GM19328 (cell line): ENCODE measurements at regions not wholly inside any gene's neighbourhood (a gene's known extent, or its start where the extent isn't known, plus 50 kb on each side); places are given as distances from the start of the nearest gene placed in this dataset.

Experiments
- ATAC-seq: cut with Tn5 transposase; IDR thresholded peaks from one replicate; pipeline ENCODE4 v1.9.1; 2021; ENCODE audit warnings: mild to moderate bottlenecking, moderate library complexity; ENCODE audit not compliant: unreplicated experiment

- ATAC-seq = no peak
Measured at GRCh38 chr5:116856271-116856670, 281.6 kb upstream of the SEMA6A start.

GRCh38 chr5:116853992-116854391 lies 279.4 kb upstream of the SEMA6A start:
- ATAC-seq = no peak

DNA sequence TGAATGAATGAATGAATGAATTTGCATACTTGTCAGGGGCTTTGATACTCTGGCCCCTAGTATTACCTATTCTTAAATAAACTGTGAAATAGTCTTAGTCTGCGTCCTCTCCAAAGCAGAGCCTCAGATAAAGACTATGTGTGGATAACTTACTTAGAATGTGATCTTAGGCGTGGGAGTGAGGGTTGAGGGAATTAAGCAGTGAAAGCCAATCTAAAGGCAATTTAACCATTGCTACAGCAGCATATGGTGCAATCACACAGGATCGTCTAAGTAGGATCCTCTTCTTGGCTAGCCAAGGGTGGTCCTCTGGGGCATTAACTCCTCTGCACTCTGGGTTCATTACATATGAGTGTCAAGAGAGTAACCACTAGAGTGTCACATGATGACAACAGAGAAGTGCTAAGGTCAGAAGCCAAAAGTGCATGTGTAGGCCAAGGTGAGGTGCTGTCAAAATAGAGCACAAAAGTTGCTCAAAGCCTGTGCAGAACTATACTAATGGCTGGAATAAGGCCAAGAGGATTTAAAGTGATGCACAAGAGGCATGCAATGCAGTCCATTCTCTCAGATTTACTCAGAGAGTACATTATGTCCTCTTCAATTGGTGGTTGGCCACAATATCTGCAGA lies 274.4 kb upstream of the SEMA6A start:
- ATAC-seq = no peak

GRCh38 chr5:116847960-116848359 lies 273.3 kb upstream of the SEMA6A start:
- ATAC-seq = no peak

DNA sequence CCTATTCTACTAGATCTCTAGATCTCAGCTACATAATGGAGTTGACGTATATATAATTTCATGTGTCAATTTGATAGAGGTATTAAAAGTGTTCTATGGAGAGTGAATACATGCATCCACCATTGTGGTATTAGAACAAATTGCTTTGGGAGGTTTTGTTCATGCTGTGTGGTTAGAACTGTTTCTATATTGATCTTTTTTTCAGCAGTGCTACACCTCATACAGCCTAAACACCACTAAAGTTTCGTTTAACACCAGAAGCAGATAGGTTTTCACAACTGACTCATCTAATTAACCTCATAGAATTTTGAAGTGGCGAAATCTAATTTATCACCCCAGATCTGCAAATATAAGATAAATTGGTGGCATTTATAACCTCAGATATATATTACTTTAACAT lies 269.4 kb upstream of the SEMA6A start:
- ATAC-seq = no peak

DNA sequence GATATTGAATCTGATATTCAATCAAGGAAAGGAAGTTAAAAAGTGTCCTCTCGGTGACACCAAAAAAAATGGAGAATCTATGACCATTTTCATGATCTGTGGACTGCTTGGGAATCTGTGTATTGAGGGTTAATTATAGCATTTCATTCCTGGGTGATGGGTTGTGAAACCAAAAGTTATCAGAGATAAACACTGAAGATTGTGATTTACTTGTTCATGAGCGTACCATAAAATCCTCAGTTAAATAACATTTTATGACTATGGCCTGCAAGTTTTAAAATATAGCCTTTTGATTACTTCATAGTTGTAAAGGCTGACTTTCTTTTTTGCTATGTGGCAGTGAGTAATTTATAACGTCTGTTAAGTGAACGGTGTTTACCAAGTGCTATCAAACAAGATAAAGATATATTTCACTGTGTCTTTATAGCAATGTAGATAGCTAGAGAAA lies 267.9 kb upstream of the SEMA6A start:
- ATAC-seq = no peak

DNA sequence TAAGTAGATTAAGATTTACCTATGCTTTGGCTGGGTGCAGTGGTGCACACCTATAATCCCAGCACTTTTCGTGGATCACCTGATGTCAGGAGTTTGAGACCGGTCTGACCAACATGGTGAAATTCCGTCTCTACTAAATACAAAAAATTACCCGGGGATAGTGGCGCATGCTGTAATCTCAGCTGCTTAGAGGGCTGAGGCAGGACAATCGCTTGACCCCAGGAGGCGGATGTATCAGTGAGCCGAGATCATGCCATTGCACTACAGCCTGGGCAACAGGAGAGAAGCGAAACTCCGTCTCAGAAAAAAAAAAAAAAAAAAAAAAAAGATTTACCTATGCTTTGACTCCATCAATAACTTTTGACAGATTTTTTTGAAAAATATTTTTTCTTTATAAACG lies 267.1 kb upstream of the SEMA6A start:
- no peak for ATAC-seq

DNA sequence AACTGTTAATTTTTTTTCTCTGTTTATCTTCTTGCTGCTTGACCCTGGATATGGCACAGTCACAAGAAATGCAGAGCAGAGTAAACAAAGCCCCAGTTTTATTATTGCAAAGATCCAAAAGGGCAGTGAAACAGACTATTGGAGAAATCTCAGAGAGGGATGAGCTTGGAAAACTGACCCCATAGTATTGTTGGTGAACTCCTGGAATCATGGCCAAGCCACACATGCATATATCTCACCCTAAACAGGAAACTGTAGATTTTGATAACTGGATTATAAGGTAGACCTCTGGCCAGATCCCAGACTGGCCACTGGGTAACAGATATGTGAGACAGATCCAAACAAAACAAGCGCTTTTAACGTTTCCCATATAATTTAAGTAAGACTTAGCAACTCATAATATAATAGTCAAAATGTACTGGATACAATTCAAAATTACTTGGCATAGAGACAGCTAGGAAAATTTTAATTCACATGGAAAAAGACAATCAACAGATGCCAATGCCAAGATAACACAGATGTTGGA lies 263.5 kb upstream of the SEMA6A start:
- ATAC-seq = no peak

- no peak for ATAC-seq
Measured at GRCh38 chr5:116834796-116835515, 260.3 kb upstream of the SEMA6A start.

- no peak for ATAC-seq
Measured at GRCh38 chr5:116830079-116830478, 255.5 kb upstream of the SEMA6A start.

GRCh38 chr5:116827078-116827477 lies 252.5 kb upstream of the SEMA6A start:
- ATAC-seq = no peak

DNA sequence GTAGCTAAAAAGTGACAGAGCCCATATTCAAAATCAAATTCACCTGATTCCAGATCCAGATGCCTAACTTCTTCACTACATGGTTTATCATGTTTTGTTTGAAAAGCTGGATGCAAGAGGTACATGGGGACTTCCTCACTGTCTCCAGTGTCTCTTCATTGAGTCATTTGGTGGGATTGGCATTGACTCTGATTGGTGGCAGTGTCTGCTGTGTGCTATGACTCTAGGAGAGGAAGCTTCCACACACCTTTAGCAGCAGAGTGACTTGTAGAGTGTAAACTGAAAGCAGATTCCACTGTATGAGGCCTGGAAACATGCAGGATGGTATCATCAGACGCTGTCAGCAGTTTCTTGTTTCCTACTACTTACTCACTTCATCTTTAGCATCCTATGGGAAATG lies 250.9 kb upstream of the SEMA6A start:
- no peak for ATAC-seq

- no peak for ATAC-seq
Measured at GRCh38 chr5:116824751-116825438, 250.3 kb upstream of the SEMA6A start.

DNA sequence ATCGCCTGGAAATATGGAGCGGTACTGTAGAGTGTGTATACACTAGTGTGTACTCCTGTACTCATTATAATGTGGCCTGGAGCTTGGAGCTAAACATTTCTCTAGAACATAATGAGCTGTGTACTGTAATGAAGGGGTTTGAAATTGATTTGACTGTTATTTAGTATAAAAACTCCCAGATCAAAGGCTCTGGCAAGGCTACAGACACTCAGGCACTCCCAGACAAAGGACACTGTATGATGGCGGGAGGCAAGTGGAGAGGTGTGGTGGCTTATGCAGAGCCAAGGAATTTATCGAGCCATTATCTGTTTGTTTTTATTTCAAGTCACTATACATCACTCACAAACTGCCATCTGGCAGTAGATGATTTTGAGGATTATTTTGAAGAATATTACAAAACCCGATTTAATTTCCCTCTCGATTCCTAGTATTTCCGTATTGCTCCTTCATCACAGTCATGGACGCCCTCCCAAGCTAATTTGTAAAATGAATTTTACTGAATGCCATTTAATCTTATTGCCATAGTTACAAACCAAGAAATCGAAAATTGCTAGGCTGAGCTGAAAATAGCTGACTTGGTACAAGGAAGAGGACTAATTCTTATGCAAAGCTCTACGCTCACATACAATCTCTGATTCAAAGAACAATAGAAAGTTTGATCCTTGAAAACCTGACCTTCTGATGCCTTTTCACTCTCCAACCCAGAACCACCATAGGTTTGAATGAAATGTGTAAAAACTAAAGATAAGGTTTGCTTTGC lies 240.2 kb upstream of the SEMA6A start:
- ATAC-seq = no peak

DNA sequence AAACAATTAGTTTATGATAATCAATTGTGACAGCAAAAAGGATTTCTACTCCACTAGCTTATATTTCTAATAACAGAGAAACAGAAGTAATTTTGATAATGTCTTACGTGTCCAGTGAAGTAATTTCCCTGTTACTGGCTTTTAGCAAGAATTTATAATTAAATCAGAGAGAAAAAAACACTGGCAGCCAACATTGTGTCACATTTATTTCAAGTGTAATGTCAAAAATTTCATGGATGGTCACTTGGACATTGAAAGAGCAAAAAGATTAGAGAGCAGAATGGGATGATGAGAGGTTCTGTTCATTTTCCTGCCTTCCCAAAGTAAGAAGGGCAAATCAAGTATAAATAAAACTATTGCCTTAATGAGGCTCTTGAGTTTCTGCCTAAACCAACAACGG lies 239.3 kb upstream of the SEMA6A start:
- no peak for ATAC-seq

GRCh38 chr5:116813356-116813755 lies 238.7 kb upstream of the SEMA6A start:
- ATAC-seq = no peak

GRCh38 chr5:116810951-116811350 lies 236.3 kb upstream of the SEMA6A start:
- ATAC-seq = no peak

GRCh38 chr5:116806836-116807235 lies 232.2 kb upstream of the SEMA6A start:
- ATAC-seq = no peak

GRCh38 chr5:116799401-116799800 lies 224.8 kb upstream of the SEMA6A start:
- no peak for ATAC-seq

GRCh38 chr5:116795189-116795588 lies 220.6 kb upstream of the SEMA6A start:
- ATAC-seq = no peak

DNA sequence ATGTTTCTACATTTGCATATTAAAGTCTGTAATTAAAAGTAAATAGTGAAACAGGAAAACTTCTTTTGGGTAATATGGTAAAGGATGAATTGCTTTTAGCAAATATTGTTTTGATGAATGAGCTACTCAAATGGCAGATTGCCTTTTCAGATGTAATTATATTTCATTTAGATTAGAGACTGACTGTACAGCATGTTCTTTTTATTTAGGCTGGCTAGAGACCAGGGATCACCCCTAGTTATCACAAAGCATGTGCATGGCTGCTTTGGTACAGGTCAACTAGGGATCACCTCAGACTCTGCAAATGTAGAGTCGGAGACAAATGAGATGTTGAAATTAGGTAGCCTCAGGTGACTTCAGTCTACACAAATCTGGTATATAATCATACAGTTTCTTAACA lies 214.9 kb upstream of the SEMA6A start:
- ATAC-seq = no peak
